GM12878 (cell line): ENCODE measurements at regions not wholly inside any gene's neighbourhood (a gene's known extent, or its start where the extent isn't known, plus 50 kb on each side); places are given as distances from the start of the nearest gene placed in this dataset.

ENCODE experiments used
- ATAC-seq: fragments of 200-7000 bp; cut with Tn5 transposase; 3 replicates; pipeline ENCODE4 v1.9.1; 2020; ENCODE audit warnings: mild to moderate bottlenecking, moderate library complexity
- BruUV-seq: library from RNA; stranded (reverse); fragments of 400-500 nt; replicated peaks from 2 replicates; lab custom pipeline; 2021; lab: Mats Ljungman, UMichigan
- CTCF ChIA-PET: fragments of 300-600 bp; sonication (Branson Sonifier 250); formaldehyde crosslinking; extraction: SDS; loops from one replicate; lab custom pipeline; 2021; ENCODE audit warnings: inconsistent platforms; lab: Yijun Ruan, JAX
- POLR2A ChIA-PET: fragments of 350-600 bp; formaldehyde crosslinking; extraction: SDS; loops from one replicate; lab custom pipeline; 2021; ENCODE audit warnings: inconsistent platforms; lab: Charles Lee
- RAD21 ChIA-PET: fragments of 300-600 bp; sonication (Branson Sonifier 250); formaldehyde crosslinking; loops from one replicate; lab custom pipeline; 2023; ENCODE audit warnings: antibody characterized with exemption; ENCODE audit not compliant: unreplicated experiment; lab: Charles Lee
- SMC1A ChIA-PET: fragments of 300-600 bp; sonication (Branson Sonifier 250); formaldehyde crosslinking; loops from one replicate; lab custom pipeline; 2023; ENCODE audit not compliant: unreplicated experiment, uncharacterized antibody; lab: Charles Lee
- DNase-seq: peaks from one replicate; pipeline ENCODE4 v3.0.0-alpha.2; 2011; ENCODE audit warnings: low read depth, low spot score
- FAIRE-seq: peaks from 3 replicates; lab custom pipeline; 2011; peaks lifted over from hg19 to GRCh38; lab: Jason Lieb, UNC
- H2AFZ ChIP-seq: 2 replicates; pipeline ENCODE4 v1.6.0; 2011; ENCODE audit warnings: low read depth, low read length, control low read depth; ENCODE audit not compliant: control insufficient read depth
- H3K27ac ChIP-seq: 2 replicates; pipeline ENCODE4 v1.5.1; 2011; ENCODE audit warnings: control low read depth; ENCODE audit not compliant: control insufficient read depth, insufficient read depth
- H3K27me3 ChIP-seq, 2 experiments: replicated peaks in 1 of 2; 2 replicates each; pipeline versions ENCODE4 v1.6.0 to v1.6.1; 2011; ENCODE audit warnings: low read length in 1 of 2; ENCODE audit not compliant: control insufficient read depth in 2 of 2, insufficient read depth in 2 of 2
- H3K36me3 ChIP-seq, 2 experiments: 2 replicates each; pipeline ENCODE4 v1.5.1; 2011; ENCODE audit warnings: low read length in 1 of 2; ENCODE audit not compliant: control insufficient read depth in 2 of 2, insufficient read depth in 2 of 2
- H3K4me1 ChIP-seq: 2 replicates; pipeline ENCODE4 v1.6.1; 2011; ENCODE audit warnings: mild to moderate bottlenecking, low read length, moderate library complexity, mixed read lengths; ENCODE audit not compliant: control insufficient read depth, insufficient read depth
- H3K4me2 ChIP-seq: 2 replicates; pipeline ENCODE4 v1.6.0; 2011; ENCODE audit warnings: control low read depth; ENCODE audit not compliant: control insufficient read depth, insufficient read depth
- H3K4me3 ChIP-seq: fragments of 200-600 bp; sonication (generic); 2 replicates; pipeline ENCODE4 v1.5.1; 2016
- H3K79me2 ChIP-seq: 2 replicates; pipeline ENCODE4 v1.6.0; 2011; ENCODE audit warnings: low read length; ENCODE audit not compliant: control insufficient read depth, insufficient read depth
- H3K9ac ChIP-seq: 2 replicates; pipeline ENCODE4 v1.8.0; 2011; ENCODE audit warnings: low read length, control low read depth, mixed read lengths; ENCODE audit not compliant: control insufficient read depth, insufficient read depth
- H3K9me3 ChIP-seq: replicated peaks from 3 replicates; pipeline ENCODE4 v1.5.1; 2011; ENCODE audit warnings: mild to moderate bottlenecking, low read length; ENCODE audit not compliant: control insufficient read depth, insufficient read depth
- H4K20me1 ChIP-seq: 2 replicates; pipeline ENCODE4 v1.6.0; 2011; ENCODE audit not compliant: control insufficient read depth, insufficient read depth
- ASH2L ChIP-seq: fragments of 300-600, 200-600 bp; sonication (generic); IDR thresholded peaks from 2 replicates; pipeline ENCODE4 v1.6.1; 2017; ENCODE audit warnings: low read depth, mild to moderate bottlenecking, borderline replicate concordance
- CEBPB ChIP-seq, 2 experiments: fragments of 150-350 bp in 1 of 2; IDR thresholded peaks; 2 replicates each; pipeline ENCODE4 v1.6.1; 2012 to 2014; ENCODE audit warnings: low read depth in 2 of 2, low read length in 2 of 2, borderline replicate concordance in 1 of 2, inconsistent platforms in 1 of 2
- EED ChIP-seq: sonication (generic); IDR thresholded peaks from 2 replicates; pipeline ENCODE4 v1.6.1; 2016; ENCODE audit warnings: antibody characterized with exemption, low read depth
- HDAC6 ChIP-seq: fragments of 200-600 bp; sonication (generic); IDR thresholded peaks from one replicate; pipeline ENCODE4 v1.8.0; 2017; ENCODE audit warnings: antibody characterized with exemption; ENCODE audit not compliant: unreplicated experiment
- IRF4 ChIP-seq: IDR thresholded peaks from 2 replicates; pipeline ENCODE4 v1.6.1; 2011; ENCODE audit warnings: low read depth, low read length
- MTA3 ChIP-seq: IDR thresholded peaks from 2 replicates; pipeline ENCODE4 v1.6.1; 2012; ENCODE audit warnings: low read length, inconsistent platforms, borderline replicate concordance
- NFXL1 ChIP-seq: fragments of 450-650 bp; IDR thresholded peaks from 2 replicates; pipeline ENCODE4 v1.6.1; 2017; ENCODE audit warnings: antibody characterized with exemption, mild to moderate bottlenecking, borderline replicate concordance
- RBBP5 ChIP-seq: fragments of 200-600 bp; sonication (generic); conservative IDR thresholded peaks from 2 replicates; pipeline ENCODE4 v1.6.1; 2016
- RCOR1 ChIP-seq: conservative IDR thresholded peaks from 2 replicates; pipeline ENCODE4 v1.6.1; 2012; ENCODE audit warnings: low read depth, low read length, improper control_type of control experiment
- SMAD5 ChIP-seq: IDR thresholded peaks from 2 replicates; pipeline ENCODE4 v1.6.1; 2016; ENCODE audit warnings: antibody characterized with exemption, low read depth
- SP1 ChIP-seq: IDR thresholded peaks from one replicate; pipeline ENCODE4 v1.6.1; 2011; ENCODE audit warnings: low read depth, low read length
- SPI1 ChIP-seq: IDR thresholded peaks from 2 replicates; pipeline ENCODE4 v1.6.1; 2011; ENCODE audit warnings: low read depth, mild to moderate bottlenecking, low read length, moderate library complexity, borderline replicate concordance; ENCODE audit not compliant: insufficient read depth
- SREBF1 ChIP-seq: IDR thresholded peaks from 2 replicates; pipeline ENCODE4 v1.6.1; 2012; ENCODE audit warnings: mild to moderate bottlenecking, low read length
- ZNF274 ChIP-seq: IDR thresholded peaks from one replicate; pipeline ENCODE4 v1.8.0; 2011; ENCODE audit not compliant: insufficient read length, insufficient read depth
- ZZZ3 ChIP-seq: IDR thresholded peaks from 2 replicates; pipeline ENCODE4 v1.6.1; 2011; ENCODE audit warnings: low read depth; ENCODE audit not compliant: control insufficient read depth, insufficient read length
- WGBS: methylation state at CpG from one replicate; pipeline ENCODE4 v1.1.6; 2016; ENCODE audit warnings: low lambda C conversion rate; ENCODE audit not compliant: insufficient replicate concordance, insufficient coverage; ENCODE audit errors: missing lambda C conversion rate; 5-methylcytosine and 5-hydroxymethylcytosine counted together
- in situ Hi-C: fragments of 300-500 bp; cut with MboI; formaldehyde crosslinking; loops from 9 replicates; pipeline ENCODE4 v1.14.3; 2018; ENCODE audit warnings: mixed read lengths
- intact Hi-C: fragments of 100-400 bp; cut with micrococcal nuclease; formaldehyde crosslinking; loops from one replicate; pipeline ENCODE4 v1.14.2; 2022; ENCODE audit not compliant: unreplicated experiment
- TF ChIP-seq, protein P1 (sequence below): IDR thresholded peaks from 2 replicates; pipeline ENCODE4 v1.6.1; 2011; ENCODE audit warnings: borderline replicate concordance, low read depth, mild to moderate bottlenecking, moderate library complexity, mixed read lengths, low read length; ENCODE audit not compliant: insufficient read depth; ENCODE audit errors: extremely low read length
- TF ChIP-seq, protein P2 (sequence below): fragments of 450-650 bp; IDR thresholded peaks from 2 replicates; pipeline ENCODE4 v1.6.1; 2018; ENCODE audit warnings: mild to moderate bottlenecking, low read depth, moderate library complexity; ENCODE audit not compliant: partially characterized antibody
- TF ChIP-seq, protein P3 (sequence below): fragments of 450-650 bp; conservative IDR thresholded peaks from 2 replicates; pipeline ENCODE4 v1.6.1; 2017; ENCODE audit warnings: mild to moderate bottlenecking, moderate library complexity
- TF ChIP-seq, protein P4 (sequence below): IDR thresholded peaks from 2 replicates; pipeline ENCODE4 v1.6.1; 2012; ENCODE audit warnings: low read depth, low read length, improper control_type of control experiment

DNA sequence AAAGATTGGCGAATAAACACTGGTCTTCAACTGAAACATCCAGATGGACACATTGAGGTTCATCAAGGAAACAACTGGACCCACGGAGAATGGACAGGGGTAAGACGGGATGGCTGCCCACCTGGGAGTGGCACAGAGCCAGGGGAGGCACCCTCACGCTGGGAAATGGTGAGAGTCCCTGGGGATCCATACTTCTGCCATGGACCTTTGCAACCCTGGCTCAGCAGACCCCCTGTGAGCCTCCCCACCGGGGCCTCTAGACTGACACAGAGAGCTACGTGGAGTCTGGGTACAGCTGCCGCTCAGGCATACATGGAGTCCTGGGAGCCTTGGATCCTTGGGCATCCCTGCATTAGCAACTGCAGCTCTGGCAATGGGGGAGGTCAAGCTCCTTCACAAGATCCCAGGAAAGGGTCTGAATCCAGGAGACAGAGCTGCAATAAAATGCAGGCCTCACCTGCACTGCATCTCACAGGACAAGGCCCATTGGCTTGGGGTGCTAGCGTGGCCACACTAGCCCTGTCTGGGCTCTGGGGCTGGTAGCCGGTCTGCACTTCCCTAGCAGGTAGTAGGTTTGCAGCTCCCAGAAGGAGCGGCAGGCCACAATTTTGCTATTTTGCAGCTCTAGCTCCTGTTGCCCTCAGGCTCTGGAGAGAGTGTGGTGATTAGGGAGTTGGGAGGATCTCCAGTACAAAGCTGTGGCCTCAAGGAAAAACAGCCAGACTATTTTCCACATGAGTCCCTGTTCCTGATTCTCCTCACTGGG, 496.4 kb upstream of the LRRC4C start:
- DNase-seq (no peak), FAIRE-seq (no peak), ATAC-seq (no peak)
- Histone ChIP-seq H3K27ac (no peak overlapping the region), H3K36me3 (no peaks in the 10 kb centered on the region), H2AFZ (no peak overlapping the region), H3K4me1 (no peaks in the 10 kb centered on the region), H3K9me3 (no peaks in the 10 kb centered on the region; the same call in 2 of the 3 replicates), H4K20me1 (no peaks in the 10 kb centered on the region), H3K79me2 (no peaks in the 10 kb centered on the region), H3K9ac (no peak overlapping the region), H3K4me2 (no peak overlapping the region), H3K4me3 (no peak overlapping the region), H3K27me3 (no peaks in the 10 kb centered on the region)
- CTCF ChIA-PET, result interaction anchor here (0.6 to 1.3 kb wide), 2 partner anchors 8 to 984 kb away, joined by 3 read pairs; no protein-coding TSS in a partner anchor
- SMC1A ChIA-PET, result interaction anchor here (0.7 kb wide), 1 partner anchor 490 kb away, joined by 3 read pairs; no protein-coding TSS in a partner anchor
- RAD21 ChIA-PET, result no interaction called here
- in situ Hi-C loops (no loop called here), intact Hi-C loops (no loop called here)
- POLR2A ChIA-PET, result no interaction called here
- WGBS, result 23% methylated on average over 10 of the region's 10 CpGs
- no TSS peak for BruUV-seq
- TF ChIP-seq ZNF274, result no peak
- TF ChIP-seq, protein P1, sequence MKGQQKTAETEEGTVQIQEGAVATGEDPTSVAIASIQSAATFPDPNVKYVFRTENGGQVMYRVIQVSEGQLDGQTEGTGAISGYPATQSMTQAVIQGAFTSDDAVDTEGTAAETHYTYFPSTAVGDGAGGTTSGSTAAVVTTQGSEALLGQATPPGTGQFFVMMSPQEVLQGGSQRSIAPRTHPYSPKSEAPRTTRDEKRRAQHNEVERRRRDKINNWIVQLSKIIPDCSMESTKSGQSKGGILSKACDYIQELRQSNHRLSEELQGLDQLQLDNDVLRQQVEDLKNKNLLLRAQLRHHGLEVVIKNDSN, result no peak
- TF ChIP-seq, protein P2, sequence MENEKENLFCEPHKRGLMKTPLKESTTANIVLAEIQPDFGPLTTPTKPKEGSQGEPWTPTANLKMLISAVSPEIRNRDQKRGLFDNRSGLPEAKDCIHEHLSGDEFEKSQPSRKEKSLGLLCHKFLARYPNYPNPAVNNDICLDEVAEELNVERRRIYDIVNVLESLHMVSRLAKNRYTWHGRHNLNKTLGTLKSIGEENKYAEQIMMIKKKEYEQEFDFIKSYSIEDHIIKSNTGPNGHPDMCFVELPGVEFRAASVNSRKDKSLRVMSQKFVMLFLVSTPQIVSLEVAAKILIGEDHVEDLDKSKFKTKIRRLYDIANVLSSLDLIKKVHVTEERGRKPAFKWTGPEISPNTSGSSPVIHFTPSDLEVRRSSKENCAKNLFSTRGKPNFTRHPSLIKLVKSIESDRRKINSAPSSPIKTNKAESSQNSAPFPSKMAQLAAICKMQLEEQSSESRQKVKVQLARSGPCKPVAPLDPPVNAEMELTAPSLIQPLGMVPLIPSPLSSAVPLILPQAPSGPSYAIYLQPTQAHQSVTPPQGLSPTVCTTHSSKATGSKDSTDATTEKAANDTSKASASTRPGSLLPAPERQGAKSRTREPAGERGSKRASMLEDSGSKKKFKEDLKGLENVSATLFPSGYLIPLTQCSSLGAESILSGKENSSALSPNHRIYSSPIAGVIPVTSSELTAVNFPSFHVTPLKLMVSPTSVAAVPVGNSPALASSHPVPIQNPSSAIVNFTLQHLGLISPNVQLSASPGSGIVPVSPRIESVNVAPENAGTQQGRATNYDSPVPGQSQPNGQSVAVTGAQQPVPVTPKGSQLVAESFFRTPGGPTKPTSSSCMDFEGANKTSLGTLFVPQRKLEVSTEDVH, result no peak
- TF ChIP-seq, protein P3, sequence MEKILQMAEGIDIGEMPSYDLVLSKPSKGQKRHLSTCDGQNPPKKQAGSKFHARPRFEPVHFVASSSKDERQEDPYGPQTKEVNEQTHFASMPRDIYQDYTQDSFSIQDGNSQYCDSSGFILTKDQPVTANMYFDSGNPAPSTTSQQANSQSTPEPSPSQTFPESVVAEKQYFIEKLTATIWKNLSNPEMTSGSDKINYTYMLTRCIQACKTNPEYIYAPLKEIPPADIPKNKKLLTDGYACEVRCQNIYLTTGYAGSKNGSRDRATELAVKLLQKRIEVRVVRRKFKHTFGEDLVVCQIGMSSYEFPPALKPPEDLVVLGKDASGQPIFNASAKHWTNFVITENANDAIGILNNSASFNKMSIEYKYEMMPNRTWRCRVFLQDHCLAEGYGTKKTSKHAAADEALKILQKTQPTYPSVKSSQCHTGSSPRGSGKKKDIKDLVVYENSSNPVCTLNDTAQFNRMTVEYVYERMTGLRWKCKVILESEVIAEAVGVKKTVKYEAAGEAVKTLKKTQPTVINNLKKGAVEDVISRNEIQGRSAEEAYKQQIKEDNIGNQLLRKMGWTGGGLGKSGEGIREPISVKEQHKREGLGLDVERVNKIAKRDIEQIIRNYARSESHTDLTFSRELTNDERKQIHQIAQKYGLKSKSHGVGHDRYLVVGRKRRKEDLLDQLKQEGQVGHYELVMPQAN, result no peak
- TF ChIP-seq RCOR1, result no peak
- no peak for TF ChIP-seq ASH2L
- no peak for TF ChIP-seq SP1
- no peak for TF ChIP-seq SMAD5
- TF ChIP-seq RBBP5, result no peak
- TF ChIP-seq CEBPB (IDR thresholded peaks at IDR 0.05; ENCODE audit: borderline replicate concordance in 1 of 2, low read depth in 2 of 2, low read length in 2 of 2), result no peak
- TF ChIP-seq, protein P4, sequence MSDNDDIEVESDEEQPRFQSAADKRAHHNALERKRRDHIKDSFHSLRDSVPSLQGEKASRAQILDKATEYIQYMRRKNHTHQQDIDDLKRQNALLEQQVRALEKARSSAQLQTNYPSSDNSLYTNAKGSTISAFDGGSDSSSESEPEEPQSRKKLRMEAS, result no peak
- no peak for TF ChIP-seq IRF4
- TF ChIP-seq NFXL1, result no peak
- no peak for TF ChIP-seq MTA3
- TF ChIP-seq SPI1, result no peak
- TF ChIP-seq HDAC6, result no peak
- no peak for TF ChIP-seq SREBF1
- TF ChIP-seq EED, result no peak
- TF ChIP-seq ZZZ3, result no peak
